ENCODE measurements at regions not wholly inside any gene's neighbourhood (a gene's known extent, or its start where the extent isn't known, plus 50 kb on each side); places are given as distances from the start of the nearest gene placed in this dataset.

DNA sequence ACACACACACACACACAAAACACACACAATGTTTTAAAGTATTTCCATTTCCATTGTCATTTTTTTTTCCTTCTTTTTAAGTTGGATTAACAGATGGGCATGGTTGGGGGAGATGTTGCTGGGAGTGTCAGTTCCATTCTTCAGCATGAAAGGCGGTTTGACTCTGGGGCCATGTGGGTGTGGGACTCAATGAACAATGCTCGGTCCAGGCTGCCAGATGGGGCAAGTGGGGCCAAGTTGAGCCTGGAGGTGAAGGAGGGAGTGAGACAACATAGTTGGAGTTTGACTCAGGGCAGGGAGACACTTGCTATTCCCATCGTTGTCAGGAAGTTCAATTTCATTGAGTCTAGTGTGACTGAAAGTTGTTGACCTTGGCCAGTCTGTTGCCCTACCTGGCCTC, 125.3 kb downstream of the TLE3 start:
- TF ChIP-seq CTCF (IDR thresholded peaks at IDR 0.05), result no peak
- TF ChIP-seq POLR2A (IDR thresholded peaks at IDR 0.05), result no peak
